ENCODE measurements at regions not wholly inside any gene's neighbourhood (a gene's known extent, or its start where the extent isn't known, plus 50 kb on each side); places are given as distances from the start of the nearest gene placed in this dataset.
A peak's percentile ranks its signal among the peaks of the same experiment; 100 is the strongest.
"Not testable (repeated sequence)": the region's sequence is repeated elsewhere in the genome, so short reads cannot be mapped to it uniquely, and the experiment has no call there.

- DNase-seq, result peak; percentile 37
Measured at GRCh38 chr4:98828801-98829200, 100.1 kb downstream of the EIF4E start.

DNA sequence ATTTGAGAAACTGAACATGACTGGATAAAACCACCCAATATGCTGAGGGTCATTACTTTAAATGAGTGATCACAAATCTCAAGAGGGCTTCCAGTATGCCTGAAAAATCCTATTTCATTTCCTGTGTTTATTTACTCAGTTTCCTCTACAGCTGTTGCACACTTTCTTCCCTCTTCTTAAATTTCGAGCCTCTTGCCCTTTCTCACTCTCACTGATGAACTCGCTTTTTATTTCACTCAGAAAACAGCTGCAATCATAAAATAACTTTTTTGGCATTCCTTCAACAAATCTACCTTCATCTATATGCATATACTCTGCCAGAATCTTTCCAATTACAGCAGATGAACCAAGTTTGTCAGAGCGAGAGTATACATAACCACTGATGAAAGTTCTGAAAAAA lies 101.3 kb downstream of the EIF4E start:
- no peak for DNase-seq

DNA sequence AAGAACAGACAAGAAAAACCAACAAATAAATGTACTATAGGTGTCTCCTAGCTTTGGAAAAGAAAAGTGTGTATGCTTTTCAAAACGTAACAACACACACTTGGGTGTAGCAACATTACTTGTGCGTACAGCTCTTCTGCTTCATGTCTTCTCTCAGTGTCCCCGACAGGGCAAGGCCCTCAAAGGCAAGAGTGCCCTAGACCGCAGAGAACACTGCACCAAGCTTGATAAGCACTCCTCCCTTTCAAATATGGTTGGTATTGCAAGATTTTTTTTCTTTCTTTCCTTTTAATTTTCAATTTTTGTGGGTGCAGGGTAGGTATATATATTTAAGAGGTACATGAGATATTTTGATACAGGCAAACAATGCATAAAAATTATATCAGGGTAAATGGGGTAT lies 106.8 kb downstream of the EIF4E start:
- no peak for DNase-seq

DNA sequence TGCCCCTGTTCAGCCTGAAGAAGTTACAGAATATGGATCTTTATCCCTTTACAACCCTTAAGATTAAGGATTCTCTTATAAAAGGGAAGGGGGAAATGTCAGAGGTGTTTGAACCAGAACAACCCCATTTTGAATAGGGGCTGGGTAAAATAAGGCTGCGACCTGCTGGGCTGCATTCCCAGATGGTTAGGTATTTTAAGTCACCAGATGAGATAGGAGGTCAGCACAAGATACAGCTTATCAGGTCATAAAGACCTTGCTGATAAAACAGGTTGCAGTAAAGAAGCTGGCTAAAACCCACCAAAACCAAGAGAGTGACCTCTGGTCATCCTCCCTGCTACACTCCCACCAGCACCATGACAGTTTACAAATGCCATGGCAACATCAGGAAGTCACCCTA lies 110.8 kb downstream of the EIF4E start:
- not testable (repeated sequence) for DNase-seq

- no peak for DNase-seq
Measured at GRCh38 chr4:98816816-98817215, 112.1 kb downstream of the EIF4E start.

DNA sequence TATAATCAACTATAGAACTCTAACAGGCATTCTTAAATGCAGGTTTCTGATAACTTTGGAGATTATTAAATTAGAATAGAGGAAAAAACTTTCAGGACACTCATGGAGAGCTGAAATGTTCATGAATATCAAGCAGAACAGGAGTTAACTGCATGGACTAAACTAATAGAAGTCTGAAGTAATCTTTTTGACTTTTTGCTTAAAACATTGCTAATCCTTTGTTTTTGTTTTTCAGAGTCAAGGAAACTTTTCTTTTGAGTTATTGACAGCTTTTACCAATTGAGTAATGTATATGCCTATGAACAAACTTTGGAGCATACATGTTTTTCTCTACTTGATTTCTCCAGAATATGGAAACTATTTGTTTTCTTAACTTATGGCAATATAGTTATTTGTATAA lies 112.5 kb downstream of the EIF4E start:
- DNase-seq, result no peak

GRCh38 chr4:98804403-98804802 lies 124.5 kb downstream of the EIF4E start:
- DNase-seq, result no peak

DNA sequence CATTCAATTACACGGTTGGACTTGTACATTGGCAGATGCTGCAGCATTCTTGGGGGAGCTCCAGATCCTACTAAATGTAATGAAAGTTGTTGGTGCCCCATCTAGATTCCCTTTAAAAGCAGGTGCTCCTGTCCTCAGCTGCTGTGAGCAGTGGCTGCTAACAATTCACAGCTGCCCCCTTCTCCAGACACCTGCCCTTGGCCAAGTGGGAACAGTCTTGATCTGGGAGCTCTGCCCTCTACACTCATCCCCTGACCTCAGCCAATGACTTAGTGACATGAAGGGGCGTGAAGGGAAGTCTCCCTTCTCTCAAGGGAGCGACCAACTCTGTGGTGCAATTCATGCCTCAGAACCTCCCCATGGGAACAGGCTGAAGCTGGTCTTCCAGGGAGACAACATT lies 125.7 kb downstream of the EIF4E start:
- DNase-seq, result no peak

GRCh38 chr4:98802770-98803198 lies 126.1 kb downstream of the EIF4E start:
- DNase-seq, result no peak

DNA sequence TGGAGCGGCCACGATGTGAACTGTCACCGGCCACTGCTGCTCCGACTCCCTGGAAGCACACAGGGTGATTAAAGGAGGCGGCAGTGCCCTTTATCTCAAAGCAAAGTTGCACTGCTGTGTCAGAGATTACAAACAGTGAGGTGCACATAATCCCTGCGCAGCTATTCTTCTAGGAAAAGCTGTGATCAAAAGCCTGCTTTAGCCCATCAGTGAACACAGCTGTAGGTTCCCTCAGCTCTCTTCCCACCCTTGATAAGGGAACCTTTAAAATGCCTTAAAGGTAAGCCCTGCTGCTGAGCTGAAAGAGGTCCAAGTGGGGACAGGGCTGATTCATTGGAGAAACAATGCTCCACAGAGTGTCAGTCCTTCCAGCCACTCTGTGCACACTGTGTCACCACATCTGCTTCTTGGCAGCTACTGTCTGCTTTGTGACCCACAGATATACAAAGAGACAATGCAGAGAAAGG lies 127.6 kb downstream of the EIF4E start:
- no peak for DNase-seq

DNA sequence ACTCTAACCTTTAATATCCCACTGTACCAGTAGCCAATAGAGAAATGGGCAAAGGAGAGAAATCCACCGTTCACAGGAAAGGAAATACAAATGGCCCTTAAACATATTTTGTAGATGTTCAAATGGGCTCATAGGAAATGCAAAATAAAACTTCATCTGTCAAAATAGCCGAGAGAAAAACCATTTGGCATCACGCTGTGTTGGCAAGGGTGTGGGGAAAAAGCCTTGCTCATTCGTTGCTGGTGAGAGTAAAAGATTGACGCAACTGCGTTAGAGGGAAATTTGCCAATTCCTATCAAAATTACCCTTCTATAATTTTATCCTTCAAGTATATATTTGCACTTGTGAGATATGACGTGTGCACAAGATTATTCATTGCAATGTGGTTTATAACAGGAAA lies 131.9 kb downstream of the EIF4E start:
- DNase-seq, result no peak

- DNase-seq, result peak; percentile 75
Measured at GRCh38 chr4:98794565-98795205, 134.2 kb downstream of the EIF4E start.

DNA sequence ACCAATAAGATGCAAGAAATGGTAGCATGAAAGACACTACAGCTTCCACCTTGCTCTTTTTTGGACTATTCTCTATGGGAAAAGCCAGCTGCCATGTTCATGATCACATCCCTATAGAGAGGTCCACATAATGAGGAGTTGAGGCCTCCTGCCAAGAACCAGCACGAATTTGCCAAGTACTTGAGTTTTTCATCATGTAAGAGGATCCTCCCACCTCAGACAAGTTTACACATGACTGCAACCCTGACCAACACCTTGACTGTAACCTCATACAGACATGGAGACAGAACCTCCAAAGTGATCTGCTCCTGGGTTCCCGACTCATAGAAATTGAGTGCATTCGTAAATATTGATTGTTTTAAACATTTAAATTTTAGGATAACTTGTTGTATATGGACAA lies 135.2 kb upstream of the TSPAN5 start:
- no peak for DNase-seq

GRCh38 chr4:98786866-98787265 lies 128.5 kb upstream of the TSPAN5 start:
- DNase-seq, result no peak

- DNase-seq, result no peak
Measured at GRCh38 chr4:98784947-98785706, 126.7 kb upstream of the TSPAN5 start.

GRCh38 chr4:98781641-98782357 lies 123.4 kb upstream of the TSPAN5 start:
- no peak for DNase-seq

- no peak for DNase-seq
Measured at GRCh38 chr4:98780926-98781325, 122.5 kb upstream of the TSPAN5 start.

GRCh38 chr4:98779088-98779487 lies 120.7 kb upstream of the TSPAN5 start:
- DNase-seq, result no peak

- no peak for DNase-seq
Measured at GRCh38 chr4:98778206-98778605, 119.8 kb upstream of the TSPAN5 start.

GRCh38 chr4:98775672-98776071 lies 117.3 kb upstream of the TSPAN5 start:
- DNase-seq, result no peak

DNA sequence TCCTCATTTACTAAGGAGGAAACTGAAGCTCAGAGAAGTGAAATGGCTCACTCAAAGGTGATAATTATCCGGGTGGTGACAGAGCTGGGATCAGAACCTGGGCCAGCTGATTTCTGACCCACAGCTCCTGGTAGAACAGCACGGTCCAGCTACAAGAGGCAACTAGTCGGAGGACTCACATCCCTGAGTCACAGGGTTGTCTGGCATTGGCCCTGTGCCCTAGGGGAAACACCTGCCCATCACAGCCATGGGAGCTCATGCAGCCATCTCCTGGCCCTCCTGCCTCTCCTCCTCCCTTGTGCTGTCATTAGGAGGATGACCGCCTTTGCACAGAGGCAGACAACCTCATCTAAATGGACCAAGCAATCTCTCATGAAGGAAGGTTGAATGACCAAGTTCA lies 115.2 kb upstream of the TSPAN5 start:
- no peak for DNase-seq

GRCh38 chr4:98771959-98772632 lies 113.7 kb upstream of the TSPAN5 start:
- no peak for DNase-seq

DNA sequence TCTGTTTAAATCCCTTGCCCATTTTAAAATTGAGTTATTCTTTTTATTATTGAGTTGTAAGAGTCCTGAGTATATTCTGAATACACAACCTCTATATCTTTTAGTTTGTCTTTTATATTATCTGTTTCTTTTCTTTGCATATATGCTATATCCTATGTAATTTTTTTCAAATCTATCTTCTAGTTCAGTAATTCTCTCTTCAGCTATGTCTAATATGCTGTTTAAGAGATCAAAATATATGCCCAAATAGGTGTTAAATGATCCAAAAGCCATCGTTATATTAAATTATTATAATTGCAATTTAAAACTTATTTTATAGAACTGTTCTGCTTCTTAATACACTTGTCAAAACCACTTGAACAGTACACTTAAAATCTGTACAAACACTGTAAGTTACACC lies 107.4 kb upstream of the TSPAN5 start:
- no peak for DNase-seq
